K562 (cell line): ENCODE measurements at regions not wholly inside any gene's neighbourhood (a gene's known extent, or its start where the extent isn't known, plus 50 kb on each side); places are given as distances from the start of the nearest gene placed in this dataset.

ENCODE experiments used
- ATAC-seq: fragments of 200-7000 bp; cut with Tn5 transposase; 3 replicates; pipeline ENCODE4 v1.9.1; 2020; ENCODE audit warnings: moderate library complexity
- BruUV-seq: library from RNA; stranded (reverse); fragments of 400-500 nt; replicated peaks from 2 replicates; lab custom pipeline; 2021; lab: Mats Ljungman, UMichigan
- CTCF ChIA-PET: fragments of 300-600 bp; formaldehyde crosslinking; extraction: SDS; loops from one replicate; lab custom pipeline; 2021; ENCODE audit warnings: low intra/inter-chr PET ratio; lab: Yijun Ruan, JAX
- POLR2A ChIA-PET: fragments of 300-600, 350-650 bp; sonication (Branson Sonifier 250); formaldehyde crosslinking; extraction: SDS; loops from one replicate; lab custom pipeline; 2021; ENCODE audit warnings: antibody characterized with exemption, inconsistent platforms; lab: Yijun Ruan, JAX
- DNase-seq, 4 experiments: peaks; one replicate each; pipeline versions ENCODE4 v3.0.0 to v3.0.0-alpha.2; 2011 to 2018; ENCODE audit warnings: low spot score in 3 of 4, mixed read lengths in 3 of 4; ENCODE audit errors: extremely low read depth in 1 of 4
- FAIRE-seq: peaks from 2 replicates; lab custom pipeline; 2011; peaks lifted over from hg19 to GRCh38; lab: Jason Lieb, UNC
- H2AFZ ChIP-seq: 2 replicates; pipeline ENCODE4 v1.6.0; 2011; ENCODE audit warnings: low read depth, low read length, control low read depth, inconsistent platforms
- H3K27ac ChIP-seq: fragments of 200-600 bp; 3 replicates; pipeline ENCODE4 v1.8.0; 2011; ENCODE audit warnings: low read depth, mild to moderate bottlenecking, control low read depth, inconsistent platforms, low read length, moderate library complexity, mixed read lengths; ENCODE audit errors: extremely low read depth
- H3K27me3 ChIP-seq, 2 experiments: fragments of 300-600 bp in 1 of 2; 2 replicates in 1 of 2; 3 replicates in 1 of 2; pipeline versions ENCODE4 v1.6.0 to v1.8.0; 2011; ENCODE audit warnings: inconsistent platforms in 2 of 2, low read length in 2 of 2, mild to moderate bottlenecking in 1 of 2, mixed read lengths in 1 of 2, moderate library complexity in 1 of 2; ENCODE audit not compliant: control insufficient read depth in 2 of 2, insufficient read depth in 2 of 2
- H3K36me3 ChIP-seq: fragments of 300-600 bp; 3 replicates; pipeline ENCODE4 v1.8.0; 2011; ENCODE audit warnings: mild to moderate bottlenecking, low read length, inconsistent platforms; ENCODE audit not compliant: control insufficient read depth, insufficient read depth
- H3K4me1 ChIP-seq, 2 experiments: fragments of 200-600 bp in 1 of 2; replicated peaks in 1 of 2; 2 replicates in 1 of 2; 3 replicates in 1 of 2; pipeline versions ENCODE4 v1.5.1 to v1.8.0; 2011; ENCODE audit warnings: inconsistent platforms in 2 of 2, low read length in 2 of 2, mild to moderate bottlenecking in 1 of 2, mixed read lengths in 1 of 2, moderate library complexity in 1 of 2; ENCODE audit not compliant: control insufficient read depth in 2 of 2, insufficient read depth in 2 of 2
- H3K4me2 ChIP-seq: 2 replicates; pipeline ENCODE4 v1.6.1; 2011; ENCODE audit warnings: low read length, control low read depth, inconsistent platforms, mixed read lengths; ENCODE audit not compliant: insufficient read depth
- H3K4me3 ChIP-seq: fragments of 200-600 bp; sonication (generic), shearing (Covaris generic); 2 replicates; pipeline ENCODE4 v1.5.1; 2016; ENCODE audit warnings: control low read depth, inconsistent platforms
- H3K79me2 ChIP-seq: fragments of 200-600 bp; 3 replicates; pipeline ENCODE4 v1.8.0; 2011; ENCODE audit warnings: low read length, inconsistent platforms; ENCODE audit not compliant: control insufficient read depth, insufficient read depth
- H3K9ac ChIP-seq, 2 experiments: 2 replicates each; pipeline versions ENCODE4 v1.6.0 to v1.6.1; 2011; ENCODE audit warnings: low read depth in 2 of 2, low read length in 2 of 2, control low read depth in 1 of 2, inconsistent platforms in 1 of 2, mild to moderate bottlenecking in 1 of 2, mixed read lengths in 1 of 2; ENCODE audit not compliant: insufficient read depth in 1 of 2
- H3K9me1 ChIP-seq: one replicate; pipeline ENCODE4 v1.6.0; 2011; ENCODE audit warnings: inconsistent platforms, mild to moderate bottlenecking, low read length, moderate library complexity; ENCODE audit not compliant: control insufficient read depth, insufficient read depth
- H3K9me3 ChIP-seq: replicated peaks from 2 replicates; pipeline ENCODE4 v1.5.1; 2011; ENCODE audit warnings: low read depth, low read length, inconsistent platforms; ENCODE audit not compliant: control insufficient read depth, insufficient read depth
- H4K20me1 ChIP-seq: replicated peaks from 2 replicates; pipeline ENCODE4 v1.6.1; 2011; ENCODE audit warnings: low read length, inconsistent platforms, mixed read lengths; ENCODE audit not compliant: control insufficient read depth, insufficient read depth
- CC2D1A ChIP-seq: fragments of 450-650 bp; IDR thresholded peaks from 2 replicates; pipeline ENCODE4 v1.6.1; 2017; ENCODE audit warnings: mild to moderate bottlenecking
- FOSL1 ChIP-seq: fragments of 200-800 bp; sonication (Bioruptor generic); conservative IDR thresholded peaks from 2 replicates; pipeline ENCODE4 v1.6.1; 2016; ENCODE audit warnings: missing genetic modification characterization, missing compliant biosample characterization
- FOXK2 ChIP-seq, 2 experiments: fragments of 450-650 bp; IDR thresholded peaks in 1 of 2; conservative IDR thresholded peaks in 1 of 2; 2 replicates each; pipeline ENCODE4 v1.6.1; 2016; ENCODE audit warnings: low read depth in 2 of 2, mild to moderate bottlenecking in 1 of 2
- FOXM1 ChIP-seq, 2 experiments: fragments of 450-650 bp in 1 of 2; sonication (generic) in 1 of 2; formaldehyde crosslinking in 1 of 2; IDR thresholded peaks; 2 replicates each; pipeline versions ENCODE4 v1.6.1 to v1.9.0; 2017 to 2022; ENCODE audit warnings: low read depth in 2 of 2, mild to moderate bottlenecking in 2 of 2, missing genetic modification reagents in 1 of 2, moderate library complexity in 1 of 2
- PRMT5 ChIP-seq: sonication (generic); formaldehyde crosslinking; IDR thresholded peaks from 2 replicates; pipeline ENCODE4 v1.5.0; 2020; ENCODE audit warnings: missing genetic modification reagents
- SMAD2 ChIP-seq: fragments of 150-350 bp; IDR thresholded peaks from 2 replicates; pipeline ENCODE4 v1.6.1; 2014; ENCODE audit warnings: low read depth, mild to moderate bottlenecking, low read length
- SMAD3 ChIP-seq: fragments of 450-650 bp; formaldehyde crosslinking; conservative IDR thresholded peaks from 2 replicates; pipeline ENCODE4 v1.4.0; 2020; ENCODE audit warnings: mild to moderate bottlenecking
- ZNF699 ChIP-seq: fragments of 250-450 bp; sonication (Bioruptor Pico); IDR thresholded peaks from 2 replicates; pipeline ENCODE4 v1.8.0; 2021; ENCODE audit warnings: mild to moderate bottlenecking, moderate library complexity; ENCODE audit not compliant: insufficient replicate concordance
- WGBS: fragments of 100-300 bp; shearing (Covaris generic); methylation state at CpG from one replicate; pipeline ENCODE4 v1.1.6; 2016; ENCODE audit warnings: low coverage, mixed read lengths; ENCODE audit not compliant: insufficient coverage; ENCODE audit errors: missing lambda C conversion rate; 5-methylcytosine and 5-hydroxymethylcytosine counted together
- in situ Hi-C: fragments of 300-500 bp; cut with MboI; formaldehyde crosslinking; loops from 4 replicates; pipeline ENCODE4 v1.15.0; 2018; ENCODE audit warnings: inconsistent platforms, mixed read lengths
- intact Hi-C: fragments of 100-400 bp; cut with micrococcal nuclease; formaldehyde crosslinking; loops from 2 replicates; pipeline ENCODE4 v1.14.2; 2022
- TF ChIP-seq, protein P1 (sequence below): sonication (generic); IDR thresholded peaks from 2 replicates; pipeline ENCODE4 v1.6.1; 2016
- TF ChIP-seq, protein P2 (sequence below): fragments of 250-450 bp; sonication (Bioruptor Pico); IDR thresholded peaks from 2 replicates; pipeline ENCODE4 v1.4.0; 2020
- TF ChIP-seq, protein P3 (sequence below): sonication (generic); formaldehyde crosslinking; IDR thresholded peaks from 2 replicates; pipeline ENCODE4 v1.8.0; 2023; ENCODE audit warnings: mild to moderate bottlenecking, missing genetic modification reagents
- TF ChIP-seq, protein P4 (sequence below): fragments of 450-650 bp; conservative IDR thresholded peaks from 2 replicates; pipeline ENCODE4 v1.6.1; 2016; ENCODE audit warnings: missing genetic modification characterization, low read depth, mild to moderate bottlenecking, control low read depth, missing compliant biosample characterization

DNA sequence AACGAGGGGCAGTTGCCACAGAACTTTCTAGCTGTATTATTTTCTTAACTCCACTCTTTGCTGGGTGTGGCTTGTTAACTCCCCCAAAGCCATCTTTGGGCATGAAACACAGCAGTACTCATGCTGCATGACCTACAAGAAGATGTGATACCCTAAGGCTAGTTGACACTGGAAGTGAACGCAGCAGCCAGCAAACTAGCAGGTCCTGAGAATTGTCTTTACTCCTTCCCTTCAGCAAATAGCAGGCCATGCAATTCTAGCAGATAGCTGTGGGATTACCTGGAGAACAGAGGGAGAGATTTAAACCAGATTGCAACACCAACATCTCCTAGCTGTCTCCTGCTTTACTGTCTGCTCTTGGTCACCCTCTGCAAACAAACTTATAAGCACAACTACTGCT, 688.0 kb upstream of the ZWINT start (continued):
- TF ChIP-seq, protein P1, sequence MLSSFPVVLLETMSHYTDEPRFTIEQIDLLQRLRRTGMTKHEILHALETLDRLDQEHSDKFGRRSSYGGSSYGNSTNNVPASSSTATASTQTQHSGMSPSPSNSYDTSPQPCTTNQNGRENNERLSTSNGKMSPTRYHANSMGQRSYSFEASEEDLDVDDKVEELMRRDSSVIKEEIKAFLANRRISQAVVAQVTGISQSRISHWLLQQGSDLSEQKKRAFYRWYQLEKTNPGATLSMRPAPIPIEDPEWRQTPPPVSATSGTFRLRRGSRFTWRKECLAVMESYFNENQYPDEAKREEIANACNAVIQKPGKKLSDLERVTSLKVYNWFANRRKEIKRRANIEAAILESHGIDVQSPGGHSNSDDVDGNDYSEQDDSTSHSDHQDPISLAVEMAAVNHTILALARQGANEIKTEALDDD: no peak

DNA sequence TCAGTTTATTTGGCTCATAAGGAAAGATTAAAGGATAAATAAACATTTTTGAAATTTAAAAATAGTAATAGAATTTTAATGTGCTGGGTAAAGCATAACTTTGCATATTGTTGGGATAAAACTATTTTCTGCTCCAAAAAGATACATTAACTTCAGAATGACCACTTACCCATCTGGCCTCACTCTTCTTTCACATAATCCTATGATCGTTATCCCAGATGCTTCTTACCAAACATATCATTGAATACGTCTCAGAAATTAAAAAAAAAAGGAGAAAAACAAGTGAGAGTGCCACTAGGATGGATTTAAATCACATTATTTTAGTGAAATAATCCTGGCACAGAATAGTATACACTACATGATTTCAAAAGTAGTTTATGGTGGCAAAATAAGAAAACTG, 677.5 kb upstream of the ZWINT start:
- Histone ChIP-seq H4K20me1 (no peaks in the 10 kb centered on the region), H3K4me3 (no peak overlapping the region), H3K36me3 (no peaks in the 10 kb centered on the region), H3K9ac (no peak overlapping the region), H3K79me2 (no peaks in the 10 kb centered on the region), H3K4me2 (no peak overlapping the region), H3K4me1 (no peaks in the 10 kb centered on the region), H3K27me3 (no peaks in the 10 kb centered on the region), H3K9me3 (no peaks in the 10 kb centered on the region; the same call in 1 of the 2 replicates), H3K27ac (no peak overlapping the region), H3K9me1 (no peaks in the 10 kb centered on the region), H2AFZ (no peak overlapping the region)
- TF ChIP-seq PRMT5 (CRISPR knock-in tag): no peak
- TF ChIP-seq SMAD2: no peak
- TF ChIP-seq, protein P2, sequence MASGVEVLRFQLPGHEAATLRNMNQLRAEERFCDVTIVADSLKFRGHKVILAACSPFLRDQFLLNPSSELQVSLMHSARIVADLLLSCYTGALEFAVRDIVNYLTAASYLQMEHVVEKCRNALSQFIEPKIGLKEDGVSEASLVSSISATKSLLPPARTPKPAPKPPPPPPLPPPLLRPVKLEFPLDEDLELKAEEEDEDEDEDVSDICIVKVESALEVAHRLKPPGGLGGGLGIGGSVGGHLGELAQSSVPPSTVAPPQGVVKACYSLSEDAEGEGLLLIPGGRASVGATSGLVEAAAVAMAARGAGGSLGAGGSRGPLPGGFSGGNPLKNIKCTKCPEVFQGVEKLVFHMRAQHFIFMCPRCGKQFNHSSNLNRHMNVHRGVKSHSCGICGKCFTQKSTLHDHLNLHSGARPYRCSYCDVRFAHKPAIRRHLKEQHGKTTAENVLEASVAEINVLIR (CRISPR knock-in tag): no peak
- TF ChIP-seq, protein P3, sequence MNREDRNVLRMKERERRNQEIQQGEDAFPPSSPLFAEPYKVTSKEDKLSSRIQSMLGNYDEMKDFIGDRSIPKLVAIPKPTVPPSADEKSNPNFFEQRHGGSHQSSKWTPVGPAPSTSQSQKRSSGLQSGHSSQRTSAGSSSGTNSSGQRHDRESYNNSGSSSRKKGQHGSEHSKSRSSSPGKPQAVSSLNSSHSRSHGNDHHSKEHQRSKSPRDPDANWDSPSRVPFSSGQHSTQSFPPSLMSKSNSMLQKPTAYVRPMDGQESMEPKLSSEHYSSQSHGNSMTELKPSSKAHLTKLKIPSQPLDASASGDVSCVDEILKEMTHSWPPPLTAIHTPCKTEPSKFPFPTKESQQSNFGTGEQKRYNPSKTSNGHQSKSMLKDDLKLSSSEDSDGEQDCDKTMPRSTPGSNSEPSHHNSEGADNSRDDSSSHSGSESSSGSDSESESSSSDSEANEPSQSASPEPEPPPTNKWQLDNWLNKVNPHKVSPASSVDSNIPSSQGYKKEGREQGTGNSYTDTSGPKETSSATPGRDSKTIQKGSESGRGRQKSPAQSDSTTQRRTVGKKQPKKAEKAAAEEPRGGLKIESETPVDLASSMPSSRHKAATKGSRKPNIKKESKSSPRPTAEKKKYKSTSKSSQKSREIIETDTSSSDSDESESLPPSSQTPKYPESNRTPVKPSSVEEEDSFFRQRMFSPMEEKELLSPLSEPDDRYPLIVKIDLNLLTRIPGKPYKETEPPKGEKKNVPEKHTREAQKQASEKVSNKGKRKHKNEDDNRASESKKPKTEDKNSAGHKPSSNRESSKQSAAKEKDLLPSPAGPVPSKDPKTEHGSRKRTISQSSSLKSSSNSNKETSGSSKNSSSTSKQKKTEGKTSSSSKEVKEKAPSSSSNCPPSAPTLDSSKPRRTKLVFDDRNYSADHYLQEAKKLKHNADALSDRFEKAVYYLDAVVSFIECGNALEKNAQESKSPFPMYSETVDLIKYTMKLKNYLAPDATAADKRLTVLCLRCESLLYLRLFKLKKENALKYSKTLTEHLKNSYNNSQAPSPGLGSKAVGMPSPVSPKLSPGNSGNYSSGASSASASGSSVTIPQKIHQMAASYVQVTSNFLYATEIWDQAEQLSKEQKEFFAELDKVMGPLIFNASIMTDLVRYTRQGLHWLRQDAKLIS (CRISPR knock-in tag): no peak
- no peak for TF ChIP-seq FOSL1
- TF ChIP-seq, protein P4, sequence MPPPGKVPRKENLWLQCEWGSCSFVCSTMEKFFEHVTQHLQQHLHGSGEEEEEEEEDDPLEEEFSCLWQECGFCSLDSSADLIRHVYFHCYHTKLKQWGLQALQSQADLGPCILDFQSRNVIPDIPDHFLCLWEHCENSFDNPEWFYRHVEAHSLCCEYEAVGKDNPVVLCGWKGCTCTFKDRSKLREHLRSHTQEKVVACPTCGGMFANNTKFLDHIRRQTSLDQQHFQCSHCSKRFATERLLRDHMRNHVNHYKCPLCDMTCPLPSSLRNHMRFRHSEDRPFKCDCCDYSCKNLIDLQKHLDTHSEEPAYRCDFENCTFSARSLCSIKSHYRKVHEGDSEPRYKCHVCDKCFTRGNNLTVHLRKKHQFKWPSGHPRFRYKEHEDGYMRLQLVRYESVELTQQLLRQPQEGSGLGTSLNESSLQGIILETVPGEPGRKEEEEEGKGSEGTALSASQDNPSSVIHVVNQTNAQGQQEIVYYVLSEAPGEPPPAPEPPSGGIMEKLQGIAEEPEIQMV (tag): no peak
- TF ChIP-seq ZNF699 (CRISPR knock-in tag): no peak
- TF ChIP-seq FOXK2 (conservative IDR thresholded peaks at IDR 0.05 in 1 of 2, IDR thresholded peaks at IDR 0.05 in 1 of 2; ENCODE audit: low read depth in 2 of 2): no peak
- no peak for TF ChIP-seq SMAD3 (CRISPR knock-in tag)
- TF ChIP-seq FOXM1 (IDR thresholded peaks at IDR 0.05; ENCODE audit: low read depth): no peak
- no peak for TF ChIP-seq FOXM1 (CRISPR knock-in tag; IDR thresholded peaks at IDR 0.05; ENCODE audit: low read depth)
- no peak for TF ChIP-seq CC2D1A
- ChIA-PET POLR2A (no interaction called here), CTCF (no interaction called here)
- in situ Hi-C loops: no loop called here
- BruUV-seq: no TSS peak
- intact Hi-C loops: no loop called here
- no peak for DNase-seq
- no peak for FAIRE-seq
- ATAC-seq: no peak
- WGBS: 0% methylated on average over 2 of the region's 2 CpGs
